NOMO-1 treated with dmso at 0.1 percent for 144 hours (cell line): ENCODE measurements at regions not wholly inside any gene's neighbourhood (a gene's known extent, or its start where the extent isn't known, plus 50 kb on each side); places are given as distances from the start of the nearest gene placed in this dataset.
"Not testable (repeated sequence)": the region's sequence is repeated elsewhere in the genome, so short reads cannot be mapped to it uniquely, and the experiment has no call there.

Experiments
- DNase-seq: peaks from one replicate; lab custom pipeline; 2025; ENCODE audit not compliant: unreplicated experiment; lab: John Stamatoyannopoulos, UW

- DNase-seq, result not testable (repeated sequence)
These were observed 309.9 kb downstream of the KIF20B start for GRCh38 chr10:90011281-90011680.

GRCh38 chr10:90018819-90019218 is 317.4 kb downstream of the KIF20B start:
- no peak for DNase-seq

GRCh38 chr10:90020506-90020905 is 319.1 kb downstream of the KIF20B start:
- DNase-seq, result no peak

GRCh38 chr10:90023950-90024349 is 322.6 kb downstream of the KIF20B start:
- DNase-seq, result no peak

GRCh38 chr10:90028312-90028711 is 326.9 kb downstream of the KIF20B start:
- DNase-seq, result no peak

GRCh38 chr10:90031776-90032175 is 330.4 kb downstream of the KIF20B start:
- DNase-seq, result no peak

- DNase-seq, result no peak
These were observed 331.1 kb downstream of the KIF20B start for GRCh38 chr10:90032519-90032918.

GRCh38 chr10:90034862-90035261 is 333.5 kb downstream of the KIF20B start:
- DNase-seq, result not testable (repeated sequence)

- DNase-seq, result no peak
These were observed 340.2 kb downstream of the KIF20B start for GRCh38 chr10:90041585-90041984.

- no peak for DNase-seq
These were observed 340.7 kb downstream of the KIF20B start for GRCh38 chr10:90042075-90042474.

GRCh38 chr10:90047243-90047729 is 345.9 kb downstream of the KIF20B start:
- DNase-seq, result peak; percentile 66

- no peak for DNase-seq
These were observed 349.7 kb downstream of the KIF20B start for GRCh38 chr10:90051053-90051452.

GRCh38 chr10:90051474-90051873 is 350.1 kb downstream of the KIF20B start:
- no peak for DNase-seq

GRCh38 chr10:90062786-90063185 is 361.4 kb downstream of the KIF20B start:
- DNase-seq, result no peak

GRCh38 chr10:90064295-90064694 is 362.9 kb downstream of the KIF20B start:
- no peak for DNase-seq

- no peak for DNase-seq
These were observed 365.0 kb downstream of the KIF20B start for GRCh38 chr10:90066435-90066834.

GRCh38 chr10:90075995-90076394 is 374.6 kb downstream of the KIF20B start:
- no peak for DNase-seq

GRCh38 chr10:90079819-90080218 is 378.4 kb downstream of the KIF20B start:
- DNase-seq, result no peak

- not testable (repeated sequence) for DNase-seq
These were observed 385.3 kb downstream of the KIF20B start for GRCh38 chr10:90086606-90087190.

GRCh38 chr10:90087197-90088023 is 386.0 kb downstream of the KIF20B start:
- DNase-seq, result peak; percentile 6

GRCh38 chr10:90088024-90088317 is 386.6 kb downstream of the KIF20B start:
- no peak for DNase-seq

- no peak for DNase-seq
These were observed 388.3 kb downstream of the KIF20B start for GRCh38 chr10:90089719-90090118.

GRCh38 chr10:90096196-90096595 is 394.8 kb downstream of the KIF20B start:
- DNase-seq, result no peak
